ENCODE measurements at regions not wholly inside any gene's neighbourhood (a gene's known extent, or its start where the extent isn't known, plus 50 kb on each side); places are given as distances from the start of the nearest gene placed in this dataset.

GRCh38 chr12:42019746-42020145 is 124.9 kb downstream of the GXYLT1 start:
- TF ChIP-seq CTCF (IDR thresholded peaks at IDR 0.05) (no peak), ZFX (IDR thresholded peaks at IDR 0.05; ENCODE audit: borderline replicate concordance) (no peak)
